ENCODE measurements at regions not wholly inside any gene's neighbourhood (a gene's known extent, or its start where the extent isn't known, plus 50 kb on each side); places are given as distances from the start of the nearest gene placed in this dataset.

DNA sequence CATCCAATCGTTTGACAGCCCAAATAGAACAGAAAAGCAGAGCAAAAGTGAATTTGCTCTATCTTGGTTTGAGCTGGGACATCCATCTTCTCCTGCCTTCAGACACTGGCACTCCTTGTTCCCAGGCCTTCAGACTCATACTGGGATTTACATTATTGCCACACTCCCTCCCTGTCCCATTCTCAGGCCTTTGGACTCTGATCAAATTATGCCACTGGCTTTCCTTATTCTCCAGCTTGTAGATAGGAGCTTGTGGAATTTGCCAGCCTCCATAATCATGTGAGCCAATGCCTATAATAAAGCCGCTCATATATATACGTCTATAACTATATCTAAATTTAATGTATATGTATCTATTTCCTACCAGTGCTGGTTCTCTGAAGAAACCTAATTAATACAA lies 568.3 kb upstream of the KIRREL3 start:
- no peak for DNase-seq (ENCODE audit: low read depth in 2 of 3, low spot score in 2 of 3)

DNA sequence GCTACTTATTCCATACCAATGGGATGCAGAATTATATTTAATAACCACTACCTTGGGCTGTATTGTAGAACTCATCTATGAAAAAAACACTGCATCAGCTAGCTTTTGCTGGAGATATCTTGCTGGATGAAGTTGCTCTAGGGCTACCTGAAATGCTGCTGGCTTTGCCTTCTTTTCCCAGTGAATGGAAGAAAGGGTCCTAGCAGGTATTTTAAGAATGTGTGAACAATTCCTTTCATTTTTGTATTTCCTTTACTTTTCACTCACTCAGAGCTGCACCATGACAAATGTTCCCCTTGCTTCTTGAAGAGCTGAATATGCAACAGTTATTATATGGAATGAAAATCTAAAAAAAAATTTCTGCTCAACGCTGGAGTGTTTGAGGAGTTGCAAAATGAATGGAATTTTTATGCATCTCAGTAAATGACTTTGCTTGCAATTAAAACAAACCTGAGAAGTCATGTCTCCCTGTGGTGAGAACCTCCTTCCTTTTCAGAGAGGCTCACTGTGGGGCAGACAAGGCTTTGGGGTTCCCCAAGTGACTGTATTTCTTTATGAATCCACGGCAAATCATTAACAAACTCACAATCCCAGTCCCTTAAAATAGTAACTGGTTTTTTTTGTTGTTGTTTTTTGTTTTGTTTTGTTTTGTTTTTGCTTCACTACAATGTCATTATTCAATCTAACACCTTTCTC lies 566.8 kb upstream of the KIRREL3 start:
- no peak for DNase-seq (ENCODE audit: low read depth in 2 of 3, low spot score in 2 of 3)

DNA sequence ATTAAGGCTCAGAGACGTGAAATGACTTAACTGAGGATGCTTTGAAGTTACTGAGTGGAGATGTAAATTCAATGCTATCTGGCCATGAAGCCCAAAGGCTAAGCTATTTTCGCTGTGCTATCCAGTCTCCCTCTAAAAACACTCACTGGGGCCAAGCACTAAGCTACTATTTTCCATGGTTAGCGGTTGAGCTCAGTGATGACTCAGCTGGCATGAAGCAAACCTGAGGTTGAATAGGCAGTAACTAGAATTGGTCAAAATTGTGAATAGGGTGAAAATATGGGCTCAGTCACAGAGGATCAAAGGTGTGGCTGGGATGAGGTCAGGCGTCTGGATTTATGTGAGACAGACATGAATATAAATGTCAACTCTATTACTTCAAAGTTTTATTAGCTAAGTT lies 564.2 kb upstream of the KIRREL3 start:
- no peak for DNase-seq (ENCODE audit: low read depth in 2 of 3, low spot score in 2 of 3)

DNA sequence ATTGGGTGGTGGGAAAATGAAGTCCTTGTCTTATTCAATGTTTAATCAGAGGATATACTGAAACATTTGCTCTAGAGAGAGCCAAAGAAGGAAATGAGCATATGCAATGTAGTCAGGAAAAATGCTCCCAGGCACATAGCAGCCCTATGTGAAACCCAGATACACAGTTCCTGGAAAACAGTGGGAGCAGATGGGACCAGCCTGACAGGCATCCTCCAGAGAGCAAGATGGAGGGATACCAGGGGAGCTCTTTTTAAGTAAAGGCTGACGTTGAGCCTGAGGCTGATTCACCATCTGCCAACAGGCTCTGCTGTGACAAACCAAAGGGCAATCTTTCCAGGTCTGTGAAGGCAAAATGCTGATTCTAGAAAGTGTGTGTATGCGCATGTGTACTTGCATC lies 559.4 kb upstream of the KIRREL3 start:
- no peak for DNase-seq (ENCODE audit: low read depth in 2 of 3, low spot score in 2 of 3)

DNA sequence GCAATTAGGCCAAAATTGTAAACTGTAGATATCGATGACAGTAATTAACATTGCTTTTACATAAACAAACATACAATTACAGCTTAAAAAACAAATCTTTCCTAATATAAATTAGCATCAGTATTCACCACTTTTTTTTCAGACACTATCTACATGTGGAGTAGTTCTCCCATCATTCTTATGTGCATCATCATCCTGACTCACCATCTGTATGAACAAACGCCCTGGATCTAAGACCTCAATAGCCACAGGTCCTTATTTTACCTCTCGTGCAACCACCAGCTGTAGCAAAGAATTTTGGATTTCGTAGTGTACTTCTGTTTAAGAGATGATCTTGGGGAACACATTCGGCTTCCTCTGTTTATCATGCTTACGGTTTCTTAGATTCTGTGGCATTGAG lies 551.9 kb upstream of the KIRREL3 start:
- no peak for DNase-seq (ENCODE audit: low read depth in 2 of 3, low spot score in 2 of 3)

DNA sequence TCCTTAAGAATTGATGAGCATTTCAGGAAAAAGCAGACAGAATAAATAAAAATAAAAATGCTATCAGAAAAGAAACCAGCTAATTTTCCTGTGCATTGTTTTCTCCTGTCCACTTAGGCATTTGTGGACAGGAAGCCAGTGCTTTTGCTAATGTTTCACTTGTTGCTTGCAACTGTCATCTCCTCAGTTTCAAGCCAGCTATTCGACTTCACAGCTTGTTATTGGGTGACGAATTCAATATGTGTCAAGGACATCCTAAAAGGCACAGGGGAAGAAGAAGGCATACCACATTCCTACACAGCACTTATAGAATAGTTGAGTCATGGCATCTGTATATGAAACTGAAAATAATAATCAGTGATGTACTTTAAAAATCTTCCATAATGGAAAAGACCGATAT lies 530.6 kb upstream of the KIRREL3 start:
- DNase-seq (ENCODE audit: low read depth in 2 of 3, low spot score in 2 of 3): no peak

DNA sequence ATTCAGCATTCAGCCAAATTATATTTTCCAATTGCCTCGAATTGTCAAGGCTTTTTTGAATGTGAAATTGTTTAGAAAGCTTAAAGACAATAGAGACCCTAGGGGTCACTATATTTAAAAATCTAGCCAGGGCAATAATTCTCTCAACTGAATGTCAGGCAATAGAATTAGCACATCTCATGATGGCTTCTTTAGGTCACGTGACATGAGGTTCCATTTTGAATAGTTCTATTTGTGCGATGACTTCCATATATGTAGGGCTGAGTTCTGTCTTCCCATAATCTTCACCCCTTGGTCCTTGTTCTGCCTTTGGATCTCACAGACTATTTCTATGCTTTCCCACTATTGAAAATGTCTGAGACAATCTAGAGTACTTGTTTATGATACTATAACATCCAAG lies 527.7 kb upstream of the KIRREL3 start:
- no peak for DNase-seq (ENCODE audit: low read depth in 2 of 3, low spot score in 2 of 3)

DNA sequence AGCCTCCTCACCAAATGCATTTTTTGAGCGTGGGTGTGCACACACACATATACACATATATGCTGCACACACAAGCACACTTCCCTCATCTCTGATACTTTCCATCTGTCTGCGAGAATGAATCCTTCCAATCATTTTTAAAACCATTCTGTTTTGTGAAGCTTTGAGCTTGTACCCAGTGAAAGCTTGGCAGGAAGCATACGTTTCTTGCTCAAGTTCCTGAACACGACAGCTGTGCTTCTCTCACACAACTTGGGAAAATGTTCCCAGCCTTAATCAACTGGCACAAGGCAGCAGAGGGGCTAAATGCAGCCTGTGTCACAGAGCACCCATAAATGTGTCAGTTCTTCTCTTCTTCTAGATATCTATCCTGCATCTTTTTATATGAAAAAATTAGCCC lies 524.0 kb upstream of the KIRREL3 start:
- no peak for DNase-seq (ENCODE audit: low read depth in 2 of 3, low spot score in 2 of 3)

DNA sequence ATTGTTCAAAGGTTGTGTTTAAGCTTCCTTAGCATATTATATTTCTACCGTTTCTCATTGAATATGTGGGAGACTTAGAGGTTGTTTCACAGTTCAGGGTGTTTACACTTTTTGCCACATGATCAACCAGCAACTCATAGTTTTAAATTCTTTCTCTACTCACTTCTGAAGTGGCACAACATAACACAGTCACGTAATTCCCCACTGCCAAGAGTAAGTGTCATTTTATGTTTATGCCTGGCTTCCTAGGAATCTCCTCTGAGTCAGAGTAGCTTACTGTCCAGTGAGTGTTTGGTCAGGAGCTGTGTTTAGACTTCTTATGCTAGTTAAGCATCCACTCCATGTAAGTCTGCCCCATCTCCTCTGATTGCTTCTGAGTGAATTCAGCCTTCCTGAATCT lies 520.8 kb upstream of the KIRREL3 start:
- no peak for DNase-seq (ENCODE audit: low read depth in 2 of 3, low spot score in 2 of 3)

DNA sequence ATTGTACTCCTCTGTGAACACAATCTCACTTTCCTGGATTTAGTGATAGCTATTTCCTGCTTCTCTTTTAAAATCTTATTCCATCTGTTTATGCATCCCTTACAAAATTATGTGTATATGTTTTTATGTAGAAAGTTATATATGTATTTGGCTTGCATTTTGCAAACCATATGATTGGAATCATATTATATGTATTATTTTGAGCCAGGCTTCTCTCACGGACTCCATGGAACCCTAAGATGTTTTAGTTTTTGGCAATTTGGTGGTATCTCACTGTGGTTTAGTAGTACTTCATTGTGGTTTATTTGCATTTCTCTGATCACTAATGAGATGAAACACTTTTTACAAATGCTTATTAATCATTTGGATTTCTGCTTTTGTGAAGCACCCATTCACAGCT lies 507.3 kb upstream of the KIRREL3 start:
- no peak for DNase-seq (ENCODE audit: low read depth in 2 of 3, low spot score in 2 of 3)

DNA sequence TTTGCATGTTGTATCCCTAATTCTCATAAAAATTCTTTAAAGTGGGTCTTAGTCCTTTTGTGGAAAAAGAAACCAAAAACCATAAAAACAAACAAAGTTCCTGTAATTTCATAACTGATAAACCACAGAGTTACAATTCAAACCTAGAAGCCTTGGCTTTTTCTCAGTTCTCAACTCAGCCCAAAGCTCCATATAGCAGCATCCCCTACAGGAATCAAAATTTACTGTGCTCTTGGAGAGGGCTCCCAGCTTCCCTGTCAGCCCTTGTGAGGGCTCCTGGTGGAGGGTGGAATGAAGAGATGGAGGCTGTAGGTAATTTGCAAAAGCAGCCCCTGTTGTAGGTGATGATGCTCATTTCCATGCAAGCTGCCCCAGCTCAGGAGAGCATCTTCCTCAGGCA lies 506.1 kb upstream of the KIRREL3 start:
- DNase-seq (ENCODE audit: low read depth in 2 of 3, low spot score in 2 of 3): no peak

DNA sequence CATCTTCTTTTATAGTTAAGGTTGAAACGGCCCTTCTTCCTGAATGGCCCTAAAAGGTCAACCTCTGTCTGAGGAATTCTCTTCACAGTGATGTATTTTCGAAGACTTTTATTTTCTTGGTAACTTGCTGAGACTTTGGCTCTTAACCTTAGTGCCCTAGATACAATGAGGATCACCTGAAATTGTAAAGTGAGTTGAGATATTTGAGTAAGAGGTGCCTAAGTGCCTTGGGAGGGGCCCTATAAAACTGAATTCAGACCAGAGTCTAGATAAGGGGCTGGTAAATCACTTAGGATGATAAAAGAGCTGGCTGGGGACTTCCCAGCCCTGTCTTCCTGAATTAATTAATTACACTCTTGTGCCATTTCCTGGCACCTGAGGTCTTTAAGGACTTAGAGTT lies 505.6 kb upstream of the KIRREL3 start:
- DNase-seq (ENCODE audit: low read depth in 2 of 3, low spot score in 2 of 3): no peak

DNA sequence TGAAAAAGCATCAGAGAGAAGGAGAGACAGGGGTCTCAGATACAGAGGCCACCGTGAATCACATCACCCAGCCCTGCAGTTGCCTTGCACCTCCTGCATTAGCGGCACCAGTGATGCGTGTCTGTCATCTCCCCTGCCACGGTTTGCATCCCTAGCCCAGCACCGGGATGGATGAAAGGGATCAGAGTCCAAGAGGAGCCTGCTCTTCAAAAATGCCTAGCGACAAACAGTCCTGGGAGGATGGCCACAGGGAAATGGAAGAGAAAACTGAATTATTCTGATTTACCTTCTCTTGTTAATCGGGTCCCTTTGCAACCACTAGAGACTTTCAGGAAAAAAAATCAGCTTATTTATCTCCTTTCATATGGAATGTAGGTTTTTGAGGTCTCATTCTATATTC lies 495.6 kb upstream of the KIRREL3 start:
- DNase-seq (ENCODE audit: low read depth in 2 of 3, low spot score in 2 of 3): no peak

DNA sequence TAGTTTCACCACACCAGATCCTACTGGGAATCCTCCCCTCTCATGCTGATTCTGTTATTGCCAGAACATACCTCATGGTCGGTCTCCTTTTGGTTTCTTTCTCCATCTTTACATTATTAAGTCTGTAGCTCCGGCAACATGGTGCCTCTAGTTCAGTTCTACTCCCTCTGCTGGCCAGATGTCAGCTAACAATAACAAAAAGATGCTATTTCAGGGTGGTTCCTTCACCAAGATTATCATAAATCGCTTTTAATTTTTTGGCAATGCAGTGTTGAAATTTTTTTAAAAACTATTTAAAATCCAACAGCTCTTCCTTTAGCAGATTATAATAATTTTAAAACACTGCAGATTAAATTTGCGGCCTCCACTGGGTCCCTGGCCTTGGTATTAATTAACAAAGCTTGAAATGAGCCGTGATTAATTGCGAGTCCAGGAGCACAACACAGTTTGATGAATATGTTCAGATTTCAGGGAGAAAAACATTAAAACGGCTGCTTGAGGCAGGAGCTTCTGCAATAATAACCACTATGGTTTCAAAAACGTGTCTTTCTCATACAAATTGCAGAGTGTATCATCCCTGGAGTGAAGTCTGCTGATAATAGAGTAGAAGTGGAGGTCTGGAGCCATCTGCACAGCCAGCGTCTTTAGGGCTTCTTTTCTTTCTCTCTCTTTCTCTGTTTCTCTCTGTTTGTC lies 492.9 kb upstream of the KIRREL3 start:
- no peak for DNase-seq (ENCODE audit: low read depth in 2 of 3, low spot score in 2 of 3)

DNA sequence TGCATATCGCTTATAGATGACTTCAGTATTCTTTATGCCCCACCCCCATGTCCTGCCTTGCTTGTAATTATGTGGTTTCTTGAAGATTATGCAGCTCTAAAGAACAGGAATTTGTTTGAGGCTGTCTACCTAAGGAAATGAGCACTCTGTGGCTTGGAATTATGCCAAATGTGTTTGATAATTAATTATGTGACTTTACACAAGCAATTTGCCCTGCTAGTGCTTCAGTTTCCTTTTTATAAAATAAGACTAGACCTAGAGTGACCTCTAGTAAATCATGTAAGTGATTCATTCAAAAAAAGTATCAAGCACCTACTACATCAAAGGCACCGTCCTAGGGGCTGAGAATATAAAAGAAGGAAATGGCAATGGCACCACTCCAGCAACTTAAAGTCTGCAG lies 491.5 kb upstream of the KIRREL3 start:
- DNase-seq (ENCODE audit: low read depth in 2 of 3, low spot score in 2 of 3): no peak

DNA sequence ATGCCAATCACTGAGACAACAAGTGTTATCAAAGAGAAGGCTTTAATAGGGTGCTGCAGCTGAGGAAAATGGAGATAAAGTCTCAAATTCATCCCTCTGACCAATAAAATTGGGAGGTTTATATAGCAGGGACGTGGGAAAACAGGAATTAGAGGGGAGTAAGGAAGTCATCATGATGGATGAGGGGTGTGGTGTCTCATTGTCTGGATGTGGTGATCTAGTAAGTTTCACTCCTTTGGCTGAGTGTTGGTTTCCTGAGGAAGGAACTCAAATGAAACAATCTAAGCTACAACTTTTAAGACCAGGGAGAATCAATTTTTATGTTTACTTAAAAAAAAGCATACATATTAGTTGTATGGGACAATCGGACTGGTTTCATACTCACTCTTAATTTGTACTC lies 491.0 kb upstream of the KIRREL3 start:
- no peak for DNase-seq (ENCODE audit: low read depth in 2 of 3, low spot score in 2 of 3)

DNA sequence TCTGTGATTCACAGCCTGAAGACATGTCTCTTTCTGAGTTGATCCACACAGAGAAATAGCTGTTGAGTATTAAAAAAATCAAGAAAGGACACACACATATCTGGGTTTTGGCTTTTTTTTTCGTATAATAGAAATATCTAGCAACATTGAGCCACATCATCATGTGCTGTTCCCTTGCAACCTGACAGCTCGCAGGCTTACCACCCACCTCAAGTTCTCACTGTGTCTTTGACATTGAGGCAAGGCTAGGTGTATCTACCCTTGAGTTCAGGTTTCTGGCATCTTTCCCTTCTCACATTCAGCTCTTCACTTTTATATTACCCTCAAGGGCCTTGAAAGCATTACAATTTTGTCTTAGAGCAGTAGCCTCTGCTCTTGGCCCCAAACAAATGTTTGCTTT lies 490.3 kb upstream of the KIRREL3 start:
- DNase-seq (ENCODE audit: low read depth in 2 of 3, low spot score in 2 of 3): no peak

DNA sequence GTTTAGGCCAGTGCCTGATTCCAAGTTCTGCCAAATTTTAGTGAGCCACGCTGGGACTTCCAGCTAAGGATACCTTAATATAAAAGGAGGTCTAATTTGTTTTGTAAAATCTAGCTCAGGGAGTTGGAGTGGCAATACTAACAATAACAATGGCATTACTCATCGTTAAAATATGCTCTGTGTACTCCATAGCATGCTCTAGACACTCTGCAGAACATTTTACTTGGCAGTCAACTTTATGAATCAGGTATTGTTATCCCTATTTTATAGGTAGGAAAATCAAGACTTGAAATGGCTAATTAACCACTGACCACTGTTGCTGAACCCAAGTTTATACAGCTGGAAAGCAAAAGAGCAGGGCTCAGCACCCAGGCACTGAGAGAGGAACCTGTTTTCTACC lies 485.0 kb upstream of the KIRREL3 start:
- DNase-seq (ENCODE audit: low read depth in 2 of 3, low spot score in 2 of 3): no peak

DNA sequence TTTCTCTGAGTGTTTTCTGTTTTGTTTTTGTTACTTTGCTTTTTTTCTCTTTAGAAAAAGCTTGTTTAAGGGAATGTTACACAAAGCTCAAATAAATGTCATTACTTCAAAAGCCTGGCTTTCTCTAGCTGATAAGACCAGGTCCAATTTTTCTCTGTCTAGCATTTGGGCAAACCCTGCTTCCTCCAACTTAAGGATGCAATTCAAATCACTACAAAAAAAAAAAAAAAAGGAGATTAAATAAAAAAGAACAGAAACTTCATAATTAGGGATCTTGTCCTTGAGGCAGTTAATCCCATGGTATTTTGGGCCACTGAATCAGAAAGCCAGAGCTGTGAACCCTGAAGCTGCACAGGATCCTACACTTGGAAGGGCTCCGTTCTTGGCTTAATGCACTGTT lies 480.8 kb upstream of the KIRREL3 start:
- no peak for DNase-seq (ENCODE audit: low read depth in 2 of 3, low spot score in 2 of 3)

DNA sequence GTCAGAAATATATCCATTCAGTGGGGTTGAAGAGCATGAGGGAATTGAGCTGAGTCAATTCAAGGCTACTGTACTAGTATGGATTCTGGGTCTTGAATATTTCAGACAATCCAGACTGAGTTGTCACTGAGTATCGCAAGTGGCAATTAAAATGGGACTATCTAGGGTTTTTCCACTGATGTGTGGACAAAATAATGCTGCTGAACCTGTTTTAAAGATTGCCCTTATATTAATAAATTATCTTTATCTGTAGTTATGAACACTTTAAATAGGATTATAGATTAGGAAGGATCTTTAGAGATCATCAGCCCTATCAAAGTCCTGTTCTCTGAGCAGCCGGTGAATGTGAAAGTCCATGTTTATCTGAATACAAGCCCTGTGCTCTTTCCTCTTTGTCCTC lies 478.3 kb upstream of the KIRREL3 start:
- DNase-seq (ENCODE audit: low read depth in 2 of 3, low spot score in 2 of 3): no peak

DNA sequence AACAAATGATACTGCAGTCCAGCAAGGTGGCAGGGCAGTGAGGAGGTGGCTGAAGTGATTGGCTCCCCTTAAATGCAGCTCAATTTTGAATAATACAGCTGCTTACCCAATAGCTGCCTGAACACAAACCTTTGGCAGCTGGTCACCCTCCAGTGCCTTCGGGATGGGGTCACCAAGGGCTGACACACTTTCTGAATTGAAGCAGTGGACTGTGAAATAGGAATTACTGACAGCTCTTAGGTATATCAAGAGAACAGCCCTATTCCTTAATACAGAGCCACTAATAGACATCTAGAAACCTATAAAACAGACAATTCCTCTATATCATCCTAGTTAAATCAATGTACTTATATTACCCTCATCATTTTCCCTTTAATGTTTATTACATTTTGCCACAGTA lies 474.2 kb upstream of the KIRREL3 start:
- no peak for DNase-seq (ENCODE audit: low read depth in 2 of 3, low spot score in 2 of 3)

DNA sequence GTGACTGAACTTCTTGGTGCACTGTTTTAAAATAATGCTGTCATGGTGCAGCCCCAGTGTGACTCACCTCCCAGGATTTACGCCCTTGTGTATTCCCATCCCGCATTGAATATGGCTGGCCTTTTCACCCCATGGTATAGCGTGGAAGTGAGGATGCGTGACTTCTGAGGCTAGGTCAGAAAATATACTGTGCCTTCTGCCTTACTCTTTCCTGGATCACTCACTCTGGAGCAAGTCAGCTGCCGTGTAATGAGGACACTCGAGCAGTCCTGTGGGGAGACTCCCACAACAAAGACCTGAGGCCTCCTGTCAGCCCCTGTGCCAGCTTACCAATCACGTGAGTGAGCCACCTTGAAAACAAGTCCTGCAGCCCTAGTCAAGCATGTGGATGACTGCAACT lies 471.9 kb upstream of the KIRREL3 start:
- no peak for DNase-seq (ENCODE audit: low read depth in 2 of 3, low spot score in 2 of 3)

DNA sequence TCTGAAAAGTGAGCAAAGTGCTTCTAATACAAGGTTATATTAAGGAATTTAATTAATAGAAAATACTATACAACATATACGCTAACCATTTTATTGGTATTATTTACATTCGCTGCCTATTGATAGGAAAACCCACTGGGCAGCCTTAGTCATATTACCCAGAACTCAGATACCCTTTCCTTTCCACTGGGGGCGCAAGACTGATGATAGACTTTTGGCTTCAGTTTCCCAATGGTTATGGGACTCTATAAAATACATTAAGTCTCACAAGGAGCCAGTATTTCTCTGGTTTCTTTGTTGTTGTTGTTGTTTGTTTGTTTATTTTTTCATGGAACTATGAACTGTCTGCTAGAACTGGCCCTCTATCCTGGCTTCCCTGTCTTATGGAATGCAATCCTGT lies 471.1 kb upstream of the KIRREL3 start:
- no peak for DNase-seq (ENCODE audit: low read depth in 2 of 3, low spot score in 2 of 3)
